K562 (cell line): ENCODE measurements at regions not wholly inside any gene's neighbourhood (a gene's known extent, or its start where the extent isn't known, plus 50 kb on each side); places are given as distances from the start of the nearest gene placed in this dataset.

Source experiments
- ATAC-seq: fragments of 200-7000 bp; cut with Tn5 transposase; 3 replicates; pipeline ENCODE4 v1.9.1; 2020; ENCODE audit warnings: moderate library complexity
- BruUV-seq: library from RNA; stranded (reverse); fragments of 400-500 nt; replicated peaks from 2 replicates; lab custom pipeline; 2021; lab: Mats Ljungman, UMichigan
- CTCF ChIA-PET: fragments of 300-600 bp; formaldehyde crosslinking; extraction: SDS; loops from one replicate; lab custom pipeline; 2021; ENCODE audit warnings: low intra/inter-chr PET ratio; lab: Yijun Ruan, JAX
- POLR2A ChIA-PET: fragments of 300-600, 350-650 bp; sonication (Branson Sonifier 250); formaldehyde crosslinking; extraction: SDS; loops from one replicate; lab custom pipeline; 2021; ENCODE audit warnings: antibody characterized with exemption, inconsistent platforms; lab: Yijun Ruan, JAX
- DNase-seq, 4 experiments: peaks; one replicate each; pipeline versions ENCODE4 v3.0.0 to v3.0.0-alpha.2; 2011 to 2018; ENCODE audit warnings: low spot score in 3 of 4, mixed read lengths in 3 of 4; ENCODE audit errors: extremely low read depth in 1 of 4
- FAIRE-seq: peaks from 2 replicates; lab custom pipeline; 2011; peaks lifted over from hg19 to GRCh38; lab: Jason Lieb, UNC
- H2AFZ ChIP-seq: 2 replicates; pipeline ENCODE4 v1.6.0; 2011; ENCODE audit warnings: low read depth, low read length, control low read depth, inconsistent platforms
- H3K27ac ChIP-seq: fragments of 200-600 bp; 3 replicates; pipeline ENCODE4 v1.8.0; 2011; ENCODE audit warnings: low read depth, mild to moderate bottlenecking, control low read depth, inconsistent platforms, low read length, moderate library complexity, mixed read lengths; ENCODE audit errors: extremely low read depth
- H3K27me3 ChIP-seq, 2 experiments: fragments of 300-600 bp in 1 of 2; 2 replicates in 1 of 2; 3 replicates in 1 of 2; pipeline versions ENCODE4 v1.6.0 to v1.8.0; 2011; ENCODE audit warnings: inconsistent platforms in 2 of 2, low read length in 2 of 2, mild to moderate bottlenecking in 1 of 2, mixed read lengths in 1 of 2, moderate library complexity in 1 of 2; ENCODE audit not compliant: control insufficient read depth in 2 of 2, insufficient read depth in 2 of 2
- H3K36me3 ChIP-seq: fragments of 300-600 bp; 3 replicates; pipeline ENCODE4 v1.8.0; 2011; ENCODE audit warnings: mild to moderate bottlenecking, low read length, inconsistent platforms; ENCODE audit not compliant: control insufficient read depth, insufficient read depth
- H3K4me1 ChIP-seq, 2 experiments: fragments of 200-600 bp in 1 of 2; replicated peaks in 1 of 2; 2 replicates in 1 of 2; 3 replicates in 1 of 2; pipeline versions ENCODE4 v1.5.1 to v1.8.0; 2011; ENCODE audit warnings: inconsistent platforms in 2 of 2, low read length in 2 of 2, mild to moderate bottlenecking in 1 of 2, mixed read lengths in 1 of 2, moderate library complexity in 1 of 2; ENCODE audit not compliant: control insufficient read depth in 2 of 2, insufficient read depth in 2 of 2
- H3K4me2 ChIP-seq: 2 replicates; pipeline ENCODE4 v1.6.1; 2011; ENCODE audit warnings: low read length, control low read depth, inconsistent platforms, mixed read lengths; ENCODE audit not compliant: insufficient read depth
- H3K4me3 ChIP-seq: fragments of 200-600 bp; sonication (generic), shearing (Covaris generic); 2 replicates; pipeline ENCODE4 v1.5.1; 2016; ENCODE audit warnings: control low read depth, inconsistent platforms
- H3K79me2 ChIP-seq: fragments of 200-600 bp; 3 replicates; pipeline ENCODE4 v1.8.0; 2011; ENCODE audit warnings: low read length, inconsistent platforms; ENCODE audit not compliant: control insufficient read depth, insufficient read depth
- H3K9ac ChIP-seq, 2 experiments: 2 replicates each; pipeline versions ENCODE4 v1.6.0 to v1.6.1; 2011; ENCODE audit warnings: low read depth in 2 of 2, low read length in 2 of 2, control low read depth in 1 of 2, inconsistent platforms in 1 of 2, mild to moderate bottlenecking in 1 of 2, mixed read lengths in 1 of 2; ENCODE audit not compliant: insufficient read depth in 1 of 2
- H3K9me1 ChIP-seq: one replicate; pipeline ENCODE4 v1.6.0; 2011; ENCODE audit warnings: inconsistent platforms, mild to moderate bottlenecking, low read length, moderate library complexity; ENCODE audit not compliant: control insufficient read depth, insufficient read depth
- H3K9me3 ChIP-seq: replicated peaks from 2 replicates; pipeline ENCODE4 v1.5.1; 2011; ENCODE audit warnings: low read depth, low read length, inconsistent platforms; ENCODE audit not compliant: control insufficient read depth, insufficient read depth
- H4K20me1 ChIP-seq: replicated peaks from 2 replicates; pipeline ENCODE4 v1.6.1; 2011; ENCODE audit warnings: low read length, inconsistent platforms, mixed read lengths; ENCODE audit not compliant: control insufficient read depth, insufficient read depth
- CTCF ChIP-seq, 3 experiments: IDR thresholded peaks in 2 of 3; conservative IDR thresholded peaks in 1 of 3; 2 replicates each; pipeline ENCODE4 v1.5.1; 2011 to 2012; ENCODE audit warnings: low read length in 3 of 3, mild to moderate bottlenecking in 3 of 3, control low read depth in 2 of 3, improper control_type of control experiment in 1 of 3, inconsistent platforms in 1 of 3, low read depth in 1 of 3, mixed read lengths in 1 of 3, moderate library complexity in 1 of 3; ENCODE audit not compliant: insufficient read depth in 2 of 3
- MTA1 ChIP-seq: fragments of 450-650 bp; IDR thresholded peaks from 2 replicates; pipeline ENCODE4 v1.6.1; 2017; ENCODE audit warnings: borderline replicate concordance
- WGBS: fragments of 100-300 bp; shearing (Covaris generic); methylation state at CpG from one replicate; pipeline ENCODE4 v1.1.6; 2016; ENCODE audit warnings: low coverage, mixed read lengths; ENCODE audit not compliant: insufficient coverage; ENCODE audit errors: missing lambda C conversion rate; 5-methylcytosine and 5-hydroxymethylcytosine counted together
- in situ Hi-C: fragments of 300-500 bp; cut with MboI; formaldehyde crosslinking; loops from 4 replicates; pipeline ENCODE4 v1.15.0; 2018; ENCODE audit warnings: inconsistent platforms, mixed read lengths
- intact Hi-C: fragments of 100-400 bp; cut with micrococcal nuclease; formaldehyde crosslinking; loops from 2 replicates; pipeline ENCODE4 v1.14.2; 2022

DNA sequence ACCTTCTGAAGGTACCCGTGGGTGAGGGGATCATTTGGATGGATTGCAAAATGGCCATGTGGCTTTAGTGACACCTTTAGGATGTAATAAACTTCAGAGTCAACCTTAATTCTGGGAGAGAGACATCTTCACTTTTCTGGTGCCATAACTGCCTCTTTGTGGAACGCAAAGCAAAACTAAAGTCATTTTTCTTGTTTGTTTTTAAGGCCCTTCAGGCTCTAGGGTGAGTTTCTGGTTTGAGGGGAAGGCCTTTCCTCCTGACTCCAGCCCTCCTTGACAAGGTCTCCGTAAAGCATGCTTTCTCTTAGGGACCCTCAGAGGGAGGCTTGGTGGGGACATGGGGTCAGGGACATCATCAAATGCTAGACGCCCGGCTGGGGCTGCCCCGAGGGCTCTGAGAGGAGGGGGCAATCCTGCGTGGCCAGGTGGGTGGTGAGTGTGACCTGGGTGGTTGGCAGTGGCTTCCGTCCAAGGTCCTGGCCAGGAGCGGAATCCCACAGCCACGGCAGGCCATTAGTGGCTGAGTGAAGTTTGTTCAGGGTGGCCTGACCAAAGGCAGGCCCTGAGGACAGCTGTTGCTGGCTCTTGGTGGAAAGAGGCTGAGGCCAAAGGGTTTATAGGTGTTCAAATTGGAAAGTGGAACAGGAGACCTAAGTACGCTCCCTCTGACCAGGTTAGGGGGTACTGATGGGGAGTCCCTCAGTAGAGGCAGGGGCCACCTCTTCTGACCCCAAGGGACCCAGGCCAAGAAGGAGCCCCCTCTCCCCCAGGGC is 112.2 kb downstream of the METRNL start:
- no peak overlapping the region for H2AFZ ChIP-seq
- ChIA-PET POLR2A (no interaction called here), CTCF (no interaction called here)
- H3K79me2 ChIP-seq, result no peaks in the 10 kb centered on the region
- H4K20me1 ChIP-seq, result no peaks in the 10 kb centered on the region
- no peak overlapping the region for H3K4me2 ChIP-seq
- intact Hi-C loops, result no loop called here
- peak overlapping the region in 1 of 2 experiments; percentile 68; a peak in 1 of 4 replicates for H3K9ac ChIP-seq
- no peak for ATAC-seq
- no peaks in the 10 kb centered on the region for H3K36me3 ChIP-seq
- H3K4me1 ChIP-seq, result peaks cover 0 to 43% of the 10 kb centered on the region in 2 experiments; a peak in 2 of 5 replicates
- WGBS, result 27% methylated on average over 8 of the region's 11 CpGs
- in situ Hi-C loops, result no loop called here
- no peak for FAIRE-seq
- H3K4me3 ChIP-seq, result no peak overlapping the region
- H3K27ac ChIP-seq, result no peak overlapping the region
- no peaks in the 10 kb centered on the region for H3K9me3 ChIP-seq
- H3K9me1 ChIP-seq, result no peaks in the 10 kb centered on the region
- TF ChIP-seq MTA1 (no peak), CTCF (IDR thresholded peaks at IDR 0.05 in 2 of 3, conservative IDR thresholded peaks at IDR 0.05 in 1 of 3; ENCODE audit: insufficient read depth in 2 of 3, low read depth in 1 of 3, low read length in 3 of 3) (peak in 1 of 3 experiments; percentile 3; a peak in 1 of 6 replicates)
- TF ChIP-seq, all 486 proteins: peak for 1
- H3K27me3 ChIP-seq, result peaks cover 0 to 20% of the 10 kb centered on the region in 2 experiments; a peak in 2 of 5 replicates
- BruUV-seq, result no TSS peak
- DNase-seq, result no peak
